HG03103 (cell line): ENCODE measurements at regions not wholly inside any gene's neighbourhood (a gene's known extent, or its start where the extent isn't known, plus 50 kb on each side); places are given as distances from the start of the nearest gene placed in this dataset.
"Not testable (repeated sequence)": the region's sequence is repeated elsewhere in the genome, so short reads cannot be mapped to it uniquely, and the experiment has no call there.

Experiments
- ATAC-seq: cut with Tn5 transposase; IDR thresholded peaks from one replicate; pipeline ENCODE4 v1.9.1; 2021; ENCODE audit warnings: low read depth; ENCODE audit not compliant: unreplicated experiment

DNA sequence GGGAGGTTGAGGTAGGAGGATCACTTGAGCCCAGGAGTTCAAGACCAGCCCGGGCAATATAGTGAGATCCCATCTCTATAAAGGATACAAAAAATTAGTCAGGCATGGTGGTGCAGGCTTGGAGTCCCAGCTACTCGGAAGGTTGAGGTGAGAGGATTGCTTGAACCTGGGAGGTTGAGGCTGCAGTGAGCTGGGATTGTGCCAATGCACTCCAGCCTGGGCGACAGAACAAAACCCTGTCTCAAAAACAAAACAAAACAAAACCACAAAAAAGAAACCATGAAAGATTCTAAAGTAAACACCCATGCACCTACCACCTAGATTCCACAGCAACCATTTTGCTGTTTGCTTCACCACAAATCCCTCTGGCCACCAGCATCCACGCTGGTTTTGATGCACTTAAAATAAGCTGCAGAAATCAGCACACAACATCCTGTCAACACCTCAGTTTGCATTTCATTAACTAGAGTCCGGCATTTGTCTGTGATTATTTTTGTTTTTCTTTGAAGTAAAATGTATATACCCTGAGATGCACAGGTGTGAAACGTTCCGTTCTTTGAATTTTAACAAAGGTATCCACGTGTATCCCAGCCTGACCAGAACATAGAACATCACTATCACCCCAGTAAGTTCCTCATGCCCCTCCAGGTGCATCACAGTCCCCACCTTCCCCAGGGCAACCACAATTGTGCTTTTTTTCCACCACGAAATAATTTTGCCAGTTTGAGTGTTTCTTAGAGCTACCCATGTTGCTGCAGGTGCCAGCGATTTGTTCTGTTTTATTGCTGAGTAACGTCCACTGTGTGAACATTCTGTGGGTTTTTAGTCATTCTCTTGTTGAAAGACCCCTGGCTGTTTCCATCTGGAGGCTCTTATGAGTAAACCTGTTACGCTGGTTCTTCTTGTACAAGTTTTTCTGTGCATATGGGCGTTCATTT lies 191.5 kb downstream of the SEC14L1 start:
- ATAC-seq: no peak

DNA sequence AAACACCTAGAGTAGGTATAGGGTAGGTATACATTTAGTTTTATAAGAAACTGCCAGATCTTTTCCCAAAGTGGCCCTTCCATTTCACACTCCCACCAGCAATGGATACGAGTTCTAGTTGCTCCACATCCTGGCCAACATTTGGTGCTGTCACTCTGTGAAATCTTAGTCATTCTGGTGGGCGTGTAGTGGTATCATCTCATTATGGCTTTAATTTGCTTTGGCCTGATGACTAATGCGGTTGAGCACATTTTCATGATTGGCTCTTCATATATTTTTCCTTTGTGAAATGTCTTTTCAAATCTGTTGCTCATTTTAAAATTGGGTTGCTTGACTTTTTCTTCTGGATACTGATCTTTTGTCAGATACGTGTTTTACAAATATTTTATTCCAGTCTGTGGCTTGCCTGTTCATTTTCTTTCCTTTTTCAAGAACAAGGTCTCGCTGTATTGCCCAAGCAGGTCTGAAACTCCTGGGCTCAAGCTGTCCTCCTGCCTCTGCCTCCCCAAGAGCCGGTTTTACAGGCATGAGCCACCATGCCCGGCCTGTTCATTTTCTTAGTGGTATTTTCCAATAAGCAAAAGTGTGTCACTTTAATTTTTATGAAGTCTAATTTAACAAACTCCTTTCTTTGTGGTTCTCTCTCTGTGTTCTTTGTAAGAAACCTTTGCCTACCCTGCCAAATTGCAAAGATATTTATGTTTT lies 192.4 kb downstream of the SEC14L1 start:
- no peak for ATAC-seq

DNA sequence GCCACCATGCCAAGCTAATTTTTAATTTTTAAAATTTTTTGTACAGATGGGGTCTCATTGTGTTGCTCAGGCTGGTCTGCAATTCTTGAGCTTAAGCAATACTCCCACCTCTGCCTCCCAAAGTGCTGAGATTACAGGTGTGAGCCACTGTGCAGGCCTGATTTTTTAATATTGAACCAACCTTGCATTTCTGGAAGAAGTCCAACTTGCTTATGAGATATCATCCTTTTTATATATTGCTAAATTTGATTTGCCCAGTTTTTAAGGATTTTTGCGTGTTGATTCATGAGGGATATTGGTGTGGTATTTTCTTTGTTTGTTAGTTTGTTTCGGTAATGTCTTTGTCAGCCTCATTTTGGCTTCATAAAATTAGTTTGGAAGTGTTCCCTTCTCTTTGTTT lies 196.4 kb downstream of the SEC14L1 start:
- ATAC-seq: no peak

DNA sequence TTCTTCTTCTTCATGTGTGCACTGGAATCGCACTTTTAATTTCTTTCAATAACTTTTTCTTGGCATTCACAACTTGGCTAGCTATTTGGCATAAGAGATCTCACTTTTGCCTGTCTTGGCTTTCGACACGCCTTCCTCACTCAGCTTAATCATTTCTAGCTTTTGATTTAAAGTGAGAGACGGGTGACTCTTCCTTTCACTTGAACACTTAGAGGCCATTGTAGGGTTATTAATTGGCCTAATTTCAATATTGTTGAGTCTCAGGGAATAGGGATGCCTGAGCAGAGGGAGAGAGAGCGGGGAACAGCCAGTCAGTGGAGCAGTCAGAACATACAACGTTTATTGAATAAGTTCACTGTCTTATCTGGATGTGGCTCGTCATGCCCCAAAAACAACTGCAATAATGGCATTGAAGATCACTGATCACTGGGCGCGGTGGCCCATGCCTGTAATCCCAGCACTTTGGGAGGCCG lies 200.3 kb downstream of the SEC14L1 start:
- no peak for ATAC-seq

DNA sequence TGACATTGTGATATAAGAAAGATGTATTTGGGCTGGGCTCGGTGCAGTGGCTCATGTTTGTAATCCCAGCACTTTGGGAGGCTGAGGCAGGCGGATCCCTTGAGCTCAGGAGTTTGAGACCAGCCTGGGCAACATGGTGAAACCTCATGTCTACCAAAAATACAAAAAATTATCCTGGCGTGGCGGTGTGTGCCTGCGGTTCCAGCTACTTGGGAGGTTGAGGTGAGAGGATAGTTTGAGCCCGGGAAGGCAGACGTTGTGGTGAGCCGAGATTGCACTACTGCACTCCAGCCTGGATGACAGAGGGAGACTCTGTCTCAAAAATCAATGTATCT lies 201.9 kb downstream of the SEC14L1 start:
- not testable (repeated sequence) for ATAC-seq

DNA sequence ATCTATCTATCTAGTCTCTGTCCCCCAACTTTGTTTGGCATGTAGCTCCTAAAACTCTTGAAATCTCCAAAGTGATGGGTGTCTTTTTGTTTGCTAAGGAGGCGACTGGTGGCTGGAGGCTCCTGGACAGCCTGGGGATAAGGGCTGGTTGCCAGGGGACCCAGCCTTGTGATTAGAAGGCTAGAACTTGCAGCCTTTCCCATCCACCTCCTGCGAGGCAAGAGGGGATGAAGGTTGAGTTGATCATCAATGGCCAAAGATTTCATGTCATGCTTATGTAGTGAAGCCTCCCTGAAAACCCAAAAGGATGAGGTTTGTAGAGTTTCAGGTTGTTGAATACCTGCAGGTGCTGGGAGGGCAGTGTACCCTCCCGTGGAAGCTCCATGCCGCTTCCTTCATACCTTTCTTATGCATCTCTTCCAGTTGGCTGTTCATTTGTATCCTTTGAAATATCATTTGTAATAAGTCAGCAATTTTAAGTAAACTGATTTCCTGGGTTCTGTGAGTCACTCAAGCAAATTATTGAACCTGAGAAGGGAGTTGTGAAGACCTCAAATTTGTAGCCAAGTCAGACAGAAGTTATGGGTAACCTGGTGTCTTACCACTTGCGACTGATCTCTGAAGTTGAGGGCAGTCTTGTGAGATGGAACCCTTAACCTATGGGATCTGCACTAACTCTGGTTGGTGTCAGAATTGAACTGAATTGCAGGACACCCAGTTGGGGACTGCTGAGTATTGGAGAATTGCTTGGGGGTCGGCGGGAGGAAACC lies 202.4 kb downstream of the SEC14L1 start:
- ATAC-seq: no peak

DNA sequence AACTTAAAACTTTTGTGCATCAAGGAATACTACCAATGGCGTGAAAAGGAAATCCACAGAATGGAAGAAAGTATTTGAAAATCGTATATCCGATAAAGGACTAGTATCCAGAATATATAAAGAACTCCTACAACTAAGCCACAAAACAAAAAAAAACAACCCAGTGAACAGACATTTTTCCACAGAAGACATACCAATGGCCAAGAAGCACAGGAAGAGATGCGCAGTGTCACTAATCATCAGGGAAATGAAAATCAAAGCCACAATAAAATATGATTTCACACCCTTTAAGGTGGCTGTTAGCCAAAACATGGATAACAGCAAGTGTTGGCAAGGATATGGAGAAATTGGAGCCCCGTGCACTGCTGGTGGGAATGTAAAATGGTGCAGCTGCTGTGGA lies 203.3 kb downstream of the SEC14L1 start:
- ATAC-seq: no peak

DNA sequence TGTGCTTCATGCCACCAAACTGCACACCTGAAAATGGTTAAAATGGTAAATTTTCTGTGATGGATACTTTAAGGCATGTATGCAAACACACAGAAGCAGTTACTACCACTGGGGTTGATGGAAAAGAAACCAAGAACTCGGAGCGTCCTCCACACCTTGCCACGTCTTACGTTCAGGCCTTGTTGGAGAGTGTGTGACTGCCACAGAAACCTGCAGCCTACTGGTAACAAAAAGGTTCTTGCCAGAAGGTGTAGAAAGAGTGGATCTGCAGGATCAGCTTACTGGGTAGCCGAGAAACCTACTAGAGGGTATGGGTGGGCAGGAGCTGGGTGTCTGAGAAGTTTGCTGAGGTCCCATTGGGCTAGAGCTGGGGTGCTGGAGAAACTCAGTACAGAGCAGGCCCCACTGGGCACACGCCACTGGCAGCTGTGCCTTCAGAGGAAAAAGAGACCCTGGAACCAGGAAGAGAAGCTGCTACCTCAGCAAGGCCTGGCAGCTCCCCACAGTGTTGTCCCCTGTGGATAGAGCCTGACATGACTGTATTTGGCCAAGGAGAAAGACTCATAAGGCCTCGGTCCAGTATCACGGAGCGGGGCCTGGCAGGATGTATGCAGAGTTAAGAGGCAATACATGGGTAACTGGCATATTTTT lies 204.6 kb downstream of the SEC14L1 start:
- no peak for ATAC-seq

DNA sequence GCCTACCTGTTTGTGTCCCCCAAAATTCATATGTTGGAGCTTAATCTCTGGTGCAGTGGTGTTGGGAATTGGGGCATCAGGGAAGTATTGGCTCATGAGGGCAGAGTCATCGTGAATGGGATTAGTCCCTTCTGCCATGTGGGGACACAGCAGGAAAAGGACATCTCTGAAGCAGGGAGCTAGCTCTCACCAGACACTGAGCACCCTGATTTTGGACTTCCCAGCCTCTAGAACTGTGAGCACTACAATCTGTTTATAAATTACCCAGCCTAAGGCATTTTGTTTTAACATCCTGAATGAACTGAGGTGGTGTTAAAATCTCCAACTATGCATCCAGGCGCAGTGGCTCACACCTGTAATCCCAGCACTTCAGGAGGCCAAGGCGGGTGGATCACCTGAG lies 206.0 kb downstream of the SEC14L1 start:
- ATAC-seq: no peak

DNA sequence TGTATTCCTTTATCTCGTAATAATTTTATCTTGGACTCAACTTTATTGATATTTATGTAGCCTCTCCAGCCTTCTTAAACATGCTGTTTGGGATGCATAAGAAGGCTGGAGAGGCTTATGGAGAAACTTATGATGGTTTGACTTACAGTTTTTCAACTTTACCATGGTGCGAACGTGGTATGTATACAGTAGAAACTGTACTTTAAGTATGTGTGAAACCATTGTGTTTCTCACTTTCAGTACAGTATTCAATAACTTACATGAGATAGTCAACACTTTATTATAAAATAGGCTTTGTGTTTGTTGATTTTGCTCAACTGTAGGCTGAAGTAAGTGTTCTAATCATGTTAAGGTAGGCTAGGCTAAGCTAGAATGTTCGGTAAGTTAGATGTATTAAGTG lies 206.8 kb downstream of the SEC14L1 start:
- no peak for ATAC-seq

DNA sequence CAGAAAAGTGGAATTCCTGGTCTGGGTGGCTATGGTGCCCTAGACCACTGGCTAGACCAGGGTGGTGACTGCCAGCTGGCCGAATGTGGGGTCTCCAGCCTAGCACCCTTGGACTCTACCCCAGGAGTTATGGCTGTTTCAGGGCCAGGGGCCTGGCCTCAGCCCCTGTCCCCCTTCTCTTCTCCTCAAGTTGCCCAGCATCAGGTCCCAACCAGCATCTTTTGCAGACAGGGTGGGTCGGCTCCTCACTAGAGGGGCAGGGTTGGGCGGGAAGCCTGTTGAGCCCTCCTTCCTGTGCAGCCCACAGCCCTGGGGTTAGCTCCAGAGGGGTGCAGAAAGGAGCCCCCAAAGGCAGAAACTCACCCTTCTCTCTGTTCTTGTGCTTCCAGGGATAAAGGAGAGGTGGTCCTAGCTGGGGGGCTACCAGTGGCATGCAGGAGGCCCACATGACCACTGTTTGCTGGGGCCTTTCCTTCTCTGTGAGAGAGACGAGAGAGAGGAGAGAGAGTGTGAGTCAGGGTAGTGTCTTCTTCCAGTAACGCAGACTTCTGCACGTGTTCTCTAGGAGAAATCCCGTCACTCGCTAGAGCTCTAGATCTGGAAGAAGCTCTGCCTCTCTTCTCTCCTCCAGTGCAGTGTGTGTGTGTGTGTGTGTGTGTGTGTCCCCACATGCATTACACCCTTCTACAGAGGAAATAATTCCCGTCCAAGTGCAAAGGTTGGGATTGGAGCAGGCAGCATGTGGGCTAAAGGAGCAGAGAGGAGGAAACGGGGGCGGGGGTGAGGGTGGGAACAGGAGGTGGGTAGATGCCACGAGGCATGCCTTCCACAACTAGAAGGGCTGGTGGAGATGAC lies 209.4 kb downstream of the SEC14L1 start:
- no peak for ATAC-seq

DNA sequence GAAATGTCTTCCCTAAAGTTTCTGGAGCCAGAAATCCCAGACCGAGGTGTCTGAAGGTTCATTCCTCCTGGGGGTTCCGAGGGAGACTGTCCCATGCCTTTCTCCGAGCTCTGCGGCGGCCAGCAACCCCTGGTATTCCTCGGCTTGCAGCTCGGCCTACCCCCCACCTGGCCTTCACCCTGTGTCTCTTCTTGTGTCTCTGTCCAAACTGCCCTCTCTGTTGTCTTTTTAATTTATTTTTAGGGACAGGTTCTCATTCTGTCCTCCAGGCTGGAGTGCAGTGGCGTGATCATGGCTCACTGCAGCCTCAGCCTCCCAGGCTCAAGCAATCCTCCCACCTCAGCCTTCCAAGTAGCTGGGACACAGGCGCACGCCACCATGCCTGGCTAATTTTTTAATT lies 211.7 kb downstream of the SEC14L1 start:
- ATAC-seq: no peak

DNA sequence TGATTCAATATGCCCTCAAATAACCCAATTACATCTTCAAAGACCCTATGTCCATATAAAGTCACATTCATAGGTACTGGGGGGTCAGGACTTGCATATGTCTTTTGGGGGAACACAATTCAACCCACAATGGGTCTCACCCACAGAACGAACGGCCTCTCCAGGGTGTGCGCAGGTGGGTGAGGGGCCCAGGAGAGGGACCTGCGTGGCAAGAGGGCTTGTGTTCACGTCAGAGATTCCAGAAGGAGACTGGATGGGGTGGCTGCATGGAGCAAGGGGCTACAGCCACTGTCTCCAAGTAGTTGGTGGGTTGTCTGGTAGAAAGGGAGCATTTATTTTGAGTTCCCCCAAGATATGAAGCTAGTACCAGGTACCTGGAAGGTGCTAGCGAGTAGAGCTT lies 212.2 kb downstream of the SEC14L1 start:
- ATAC-seq: no peak

DNA sequence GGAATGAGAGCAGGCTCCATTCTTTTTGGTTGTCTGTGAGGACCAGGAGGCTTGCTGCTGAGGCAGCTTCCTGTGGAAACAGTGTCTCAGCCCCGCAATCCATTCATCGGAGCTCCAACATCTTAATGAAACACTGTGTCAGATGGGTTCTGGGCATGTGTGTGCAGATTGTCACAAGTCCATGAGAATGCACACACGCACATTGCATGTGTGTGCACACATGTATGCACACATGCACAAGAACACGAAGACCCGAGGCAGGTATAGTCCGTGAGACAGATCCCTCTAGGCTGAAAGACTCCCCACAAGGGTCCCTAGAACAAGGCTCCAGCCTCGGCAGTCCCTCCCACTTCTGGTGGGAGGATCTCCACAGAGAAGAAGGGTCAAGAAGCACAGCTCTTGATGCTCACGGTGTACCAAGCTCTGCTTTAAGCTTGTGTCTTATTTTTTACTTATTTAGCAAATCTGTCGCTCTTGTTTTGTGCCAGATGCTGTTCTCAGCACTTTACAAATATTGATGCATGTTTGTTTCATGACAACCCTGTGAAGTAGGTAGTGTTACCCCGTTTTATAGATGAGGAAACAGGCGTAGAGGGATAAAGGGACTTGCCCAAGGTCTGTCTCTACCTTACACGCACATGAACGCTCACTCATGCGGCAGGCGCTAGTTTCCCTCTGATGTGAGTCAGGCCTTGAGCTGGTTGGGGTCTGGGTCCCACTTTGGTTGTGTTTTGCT lies 213.1 kb downstream of the SEC14L1 start:
- no peak for ATAC-seq

DNA sequence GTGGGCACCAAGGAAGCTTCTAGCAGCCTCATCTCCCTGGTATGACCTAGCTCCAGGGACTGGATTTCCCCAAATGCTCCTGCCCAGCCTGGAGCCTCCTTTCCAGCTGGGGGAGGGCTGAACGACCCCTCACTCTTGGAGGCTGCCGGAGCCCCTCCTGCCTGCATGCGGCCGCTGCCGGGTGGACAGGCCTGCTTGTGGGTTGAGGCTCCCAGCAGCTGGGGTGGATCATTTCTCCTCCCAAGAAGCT lies 213.6 kb downstream of the SEC14L1 start:
- no peak for ATAC-seq

DNA sequence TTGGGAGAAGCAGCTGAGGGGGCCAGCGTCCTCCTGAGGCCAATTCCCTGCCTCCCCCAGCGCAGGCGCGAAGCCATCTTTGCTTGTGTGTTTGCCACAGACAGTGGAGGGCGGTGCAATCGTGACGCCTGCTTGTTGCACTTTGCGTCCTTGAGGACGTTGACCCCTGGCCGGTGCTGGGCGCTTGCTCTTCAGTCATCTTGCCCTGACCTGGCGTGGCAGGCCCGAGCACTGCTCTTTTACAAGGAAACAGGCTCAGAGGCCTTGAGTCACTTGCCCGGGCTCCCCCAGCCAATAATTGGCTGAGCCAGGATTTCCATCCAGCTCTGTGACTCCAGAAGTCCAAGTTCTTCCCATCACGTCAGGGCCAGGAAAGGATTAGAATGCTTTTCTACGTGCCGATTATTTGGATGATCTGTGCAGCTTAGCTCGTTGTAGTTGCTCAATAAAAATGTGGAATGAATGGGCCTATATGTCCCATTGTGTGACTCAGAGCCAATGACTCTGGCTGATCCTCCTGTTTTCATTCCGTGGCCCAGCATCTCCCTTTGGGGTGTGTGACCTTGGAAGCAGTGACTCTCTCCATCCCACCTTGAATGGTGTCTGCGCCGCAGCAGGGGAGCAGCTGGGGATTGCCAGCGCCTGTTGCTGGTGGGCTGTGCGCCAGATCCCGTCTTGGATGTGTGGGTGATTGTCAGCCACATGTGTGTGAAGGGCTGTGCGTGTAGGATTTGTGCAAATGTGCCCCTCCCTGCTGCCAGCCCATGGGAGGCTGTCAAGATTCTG lies 214.1 kb downstream of the SEC14L1 start:
- no peak for ATAC-seq

DNA sequence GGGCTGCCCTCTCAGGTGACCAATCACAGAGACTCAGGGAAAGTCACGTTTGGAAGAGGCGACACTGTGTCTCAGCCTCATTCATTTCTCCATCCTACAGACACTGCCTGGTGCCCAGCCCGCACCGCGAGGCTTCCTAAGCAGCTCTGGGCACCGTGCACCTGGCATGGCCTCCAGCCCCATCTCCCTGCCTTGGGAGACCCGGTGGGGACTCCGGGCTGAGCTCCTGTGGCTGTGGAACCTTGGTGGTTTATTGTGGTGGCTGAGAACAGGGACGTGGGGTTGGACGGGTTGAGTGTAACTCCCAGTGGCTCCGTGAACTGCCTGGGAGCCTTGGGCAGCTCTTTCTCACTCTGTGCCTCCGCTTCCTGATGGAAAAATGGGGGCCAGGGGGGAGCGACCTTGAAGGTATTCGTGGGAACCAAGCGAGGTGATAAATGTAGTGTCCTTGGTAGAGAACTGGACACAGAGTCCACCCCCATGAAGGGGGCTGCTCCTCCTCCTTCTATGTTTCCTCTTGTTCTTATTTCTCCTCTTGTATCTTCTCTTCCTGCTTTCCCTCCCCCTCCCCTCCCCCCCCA lies 215.4 kb downstream of the SEC14L1 start:
- ATAC-seq: no peak

DNA sequence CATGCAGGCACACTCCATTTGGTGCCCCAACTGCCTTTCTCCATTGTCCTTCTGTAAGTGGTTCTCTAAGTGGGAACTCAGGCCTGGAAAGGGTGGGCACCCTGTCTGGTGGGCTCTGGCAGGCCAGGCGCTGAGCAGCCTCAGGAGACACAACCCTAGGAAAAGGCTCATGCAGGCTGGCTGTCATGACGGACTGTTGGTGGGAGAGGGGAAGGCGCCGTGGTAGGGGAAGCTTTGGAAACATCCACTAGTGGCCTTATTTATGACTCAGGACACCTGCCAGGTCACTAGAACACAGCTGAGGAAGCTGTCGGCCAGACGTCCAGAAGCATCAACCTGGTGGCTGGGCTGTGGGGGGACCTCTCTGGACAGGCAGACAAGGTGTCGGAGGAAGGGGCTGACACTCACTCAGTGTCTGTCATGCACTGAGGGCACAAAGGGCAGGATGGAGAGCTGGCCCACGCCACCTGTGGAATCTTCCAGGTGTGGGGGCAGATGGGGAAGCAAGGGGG lies 216.0 kb downstream of the SEC14L1 start:
- no peak for ATAC-seq
